Fibroblast of lung (primary cell): ENCODE measurements at regions not wholly inside any gene's neighbourhood (a gene's known extent, or its start where the extent isn't known, plus 50 kb on each side); places are given as distances from the start of the nearest gene placed in this dataset.

Experiments used
- CTCF ChIP-seq, 2 donors: IDR thresholded peaks in 1 of 2; conservative IDR thresholded peaks in 1 of 2; 1 replicate in 1 of 2; 2 replicates in 1 of 2; pipeline ENCODE4 v1.5.1; 2011 to 2012; ENCODE audit warnings: low read length in 2 of 2, control low read depth in 1 of 2, inconsistent platforms in 1 of 2, low read depth in 1 of 2, mild to moderate bottlenecking in 1 of 2
- EZH2 ChIP-seq: IDR thresholded peaks from 2 replicates; pipeline ENCODE4 v1.5.1; 2012; ENCODE audit warnings: low read length, control low read depth, mild to moderate bottlenecking; ENCODE audit errors: missing control alignments

DNA sequence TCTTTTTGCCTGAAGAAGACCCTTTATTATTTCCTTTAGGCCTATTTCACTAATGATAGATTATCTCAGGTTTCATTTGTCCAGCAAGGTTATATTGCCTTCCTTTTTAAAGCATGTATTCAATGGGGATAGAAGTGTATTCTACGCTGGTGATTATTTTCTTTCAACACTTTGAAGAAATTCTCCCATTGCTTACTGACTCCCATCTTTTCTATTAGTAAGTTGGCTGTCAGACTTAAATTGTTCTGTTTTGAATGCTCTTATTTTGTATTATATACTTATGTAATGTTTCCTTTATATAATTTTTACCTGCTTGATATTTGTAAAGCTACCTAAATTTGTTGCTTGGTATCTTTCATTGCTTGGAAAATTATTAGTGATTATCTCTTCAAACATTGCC is 445.1 kb upstream of the RASGRP1 start:
- TF ChIP-seq CTCF (conservative IDR thresholded peaks at IDR 0.05 in 1 of 2, IDR thresholded peaks at IDR 0.05 in 1 of 2; ENCODE audit: low read depth in 1 of 2, low read length in 2 of 2) (no peak), EZH2 (no peak)
